ENCODE measurements at regions not wholly inside any gene's neighbourhood (a gene's known extent, or its start where the extent isn't known, plus 50 kb on each side); places are given as distances from the start of the nearest gene placed in this dataset.

DNA sequence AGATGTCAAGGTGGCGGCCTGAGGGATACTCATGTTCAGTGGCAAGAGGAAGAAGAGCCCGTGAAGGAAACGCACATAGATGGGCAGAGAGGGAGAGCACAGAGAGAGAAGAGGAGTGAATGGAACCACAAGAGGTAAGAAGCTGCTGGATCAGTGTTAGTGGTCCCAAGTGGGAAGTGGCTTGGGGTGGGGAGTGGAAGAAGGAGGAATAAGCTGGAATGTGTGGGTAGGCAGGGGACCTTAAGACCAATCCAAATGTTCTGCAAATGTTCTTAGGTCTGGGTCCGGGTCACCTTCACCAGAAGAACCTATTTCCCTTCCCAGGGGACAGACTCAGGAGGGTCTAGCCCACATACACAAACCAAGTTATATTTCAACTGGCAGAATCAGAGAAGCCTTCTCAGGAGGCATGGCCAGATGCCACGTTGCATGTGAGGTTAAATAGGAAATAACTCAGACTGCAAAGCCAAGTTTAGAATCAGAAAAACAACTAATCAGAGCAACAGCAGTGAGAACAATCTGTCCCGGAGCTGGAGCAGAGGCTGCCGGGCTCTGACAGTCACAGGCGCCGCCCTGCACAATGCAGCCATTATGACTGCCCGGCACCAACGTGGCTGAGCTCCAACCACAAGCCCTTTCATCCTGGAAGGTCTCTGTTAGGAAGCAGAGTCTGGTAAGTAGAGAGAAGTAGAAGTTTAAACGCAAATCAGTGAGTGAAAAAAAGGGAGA is 78.6 kb upstream of the ARMC3 start:
- Histone ChIP-seq H3K9me3 (no peaks in the 10 kb centered on the region), H3K4me3 (no peak overlapping the region), H3K27me3 (no peaks in the 10 kb centered on the region), H3K36me3 (no peaks in the 10 kb centered on the region), H3K4me1 (peaks cover 8 to 25% (median 17%) of the 10 kb centered on the region in 4 donors), H3K27ac (peak overlapping the region; percentile 6 to 81 (median 75))
- TF ChIP-seq POLR2AphosphoS5 (IDR thresholded peaks at IDR 0.05) (peak; percentile 69 to 89 (median 69)), EP300 (IDR thresholded peaks at IDR 0.05) (peak; percentile 61), CTCF (IDR thresholded peaks at IDR 0.05) (no peak)
- 33 to 36% (median 33%) methylated on average over 12 of the region's 12 CpGs for WGBS, 5 donors
- intact Hi-C loops (cut with DNase I; ENCODE audit: low total_unique reads) = no loop called here
- DNase-seq = peak; percentile 76 to 86

DNA sequence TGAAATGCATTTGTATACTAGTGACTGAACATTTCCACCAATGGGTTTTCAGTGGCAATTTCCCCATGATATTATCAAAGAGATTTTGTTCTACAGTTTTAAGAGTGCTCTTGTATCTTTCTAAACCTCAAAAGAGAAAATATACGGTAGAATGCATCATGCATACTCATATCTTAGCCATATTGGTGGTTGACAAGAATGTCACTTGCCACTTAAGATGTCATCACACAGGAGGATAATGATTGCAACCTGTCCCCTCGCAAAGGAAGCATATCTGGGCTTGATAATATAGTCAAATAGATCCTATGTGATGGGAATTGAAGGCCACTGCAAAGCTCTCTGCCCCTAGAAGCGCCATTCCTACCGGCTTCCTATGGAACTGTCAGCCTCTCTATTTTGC is 79.3 kb upstream of the ARMC3 start:
- peak overlapping the region in 3 of 5 donors; percentile 75 to 81 (median 81) for H3K27ac ChIP-seq
- WGBS, 5 donors = 85 to 94% (median 93%) methylated on average over 4 of the region's 4 CpGs
- H3K36me3 ChIP-seq = no peaks in the 10 kb centered on the region
- intact Hi-C loops (cut with DNase I; ENCODE audit: low total_unique reads) = no loop called here
- H3K27me3 ChIP-seq = no peaks in the 10 kb centered on the region
- peaks cover 8 to 25% (median 17%) of the 10 kb centered on the region in 4 donors for H3K4me1 ChIP-seq
- DNase-seq = no peak
- H3K4me3 ChIP-seq = no peak overlapping the region
- no peaks in the 10 kb centered on the region for H3K9me3 ChIP-seq
- TF ChIP-seq EP300 (IDR thresholded peaks at IDR 0.05) = no peak

GRCh38 chr10:22846294-22846693 is 81.6 kb upstream of the ARMC3 start:
- no peak overlapping the region for H3K27ac ChIP-seq
- peaks cover 8 to 25% (median 17%) of the 10 kb centered on the region in 4 donors for H3K4me1 ChIP-seq
- no peaks in the 10 kb centered on the region for H3K36me3 ChIP-seq
- intact Hi-C loops (cut with DNase I; ENCODE audit: low total_unique reads) = no loop called here
- H3K4me3 ChIP-seq = no peak overlapping the region
- WGBS, 5 donors = 88 to 100% (median 97%) methylated on average over 2 of the region's 2 CpGs
- no peak for TF ChIP-seq EP300 (IDR thresholded peaks at IDR 0.05)
- TF ChIP-seq POLR2AphosphoS5 (IDR thresholded peaks at IDR 0.05) = no peak
- TF ChIP-seq POLR2A (IDR thresholded peaks at IDR 0.05) = no peak
- no peak for TF ChIP-seq CTCF (IDR thresholded peaks at IDR 0.05)
- no peaks in the 10 kb centered on the region for H3K27me3 ChIP-seq
- DNase-seq = no peak
- no peaks in the 10 kb centered on the region for H3K9me3 ChIP-seq

GRCh38 chr10:22839639-22840038 is 88.2 kb upstream of the ARMC3 start:
- no peak overlapping the region for H3K27ac ChIP-seq
- no peaks in the 10 kb centered on the region for H3K36me3 ChIP-seq
- no peak overlapping the region for H3K4me3 ChIP-seq
- no peaks in the 10 kb centered on the region for H3K4me1 ChIP-seq
- 77 to 90% (median 86%) methylated on average over 5 of the region's 5 CpGs for WGBS, 5 donors
- TF ChIP-seq POLR2A (IDR thresholded peaks at IDR 0.05) (no peak), POLR2AphosphoS5 (IDR thresholded peaks at IDR 0.05) (no peak), CTCF (IDR thresholded peaks at IDR 0.05) (no peak), EP300 (IDR thresholded peaks at IDR 0.05) (no peak)
- no peaks in the 10 kb centered on the region for H3K27me3 ChIP-seq
- H3K9me3 ChIP-seq = no peaks in the 10 kb centered on the region
- intact Hi-C loops (cut with DNase I; ENCODE audit: low total_unique reads) = no loop called here
- DNase-seq = no peak

DNA sequence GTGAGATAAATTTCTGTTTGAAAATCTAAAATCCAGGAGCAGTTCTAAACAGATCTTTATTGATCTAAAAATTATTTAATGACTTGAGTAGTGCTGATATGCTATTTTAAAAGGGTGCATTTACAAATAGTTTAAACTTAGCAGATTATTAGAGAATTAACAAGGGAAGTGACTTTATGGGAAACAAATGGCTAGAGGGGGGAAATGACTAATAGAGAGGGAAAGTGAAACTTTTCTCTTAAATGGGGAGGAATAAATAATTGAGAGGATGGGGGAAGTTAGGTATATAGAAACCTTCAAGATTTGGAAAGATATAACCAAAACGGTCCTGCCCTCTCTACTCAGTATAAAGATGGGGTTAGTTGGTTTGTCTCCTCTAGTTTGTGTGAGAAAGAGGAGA is 90.1 kb upstream of the ARMC3 start:
- Histone ChIP-seq H3K36me3 (no peaks in the 10 kb centered on the region), H3K9me3 (no peaks in the 10 kb centered on the region), H3K4me3 (no peak overlapping the region), H3K4me1 (no peaks in the 10 kb centered on the region), H3K27ac (no peak overlapping the region), H3K27me3 (no peaks in the 10 kb centered on the region)
- intact Hi-C loops (cut with DNase I; ENCODE audit: low total_unique reads) = no loop called here
- no peak for DNase-seq
- TF ChIP-seq POLR2AphosphoS5 (IDR thresholded peaks at IDR 0.05) (no peak), POLR2A (IDR thresholded peaks at IDR 0.05) (no peak), CTCF (IDR thresholded peaks at IDR 0.05) (no peak), EP300 (IDR thresholded peaks at IDR 0.05) (no peak)
- WGBS, 5 donors = 46 to 75% (median 62%) methylated on average over 1 of the region's 1 CpG

Data from stomach (tissue), 8 donors.